GM18519 (cell line): ENCODE measurements at regions not wholly inside any gene's neighbourhood (a gene's known extent, or its start where the extent isn't known, plus 50 kb on each side); places are given as distances from the start of the nearest gene placed in this dataset.
"Not testable (repeated sequence)": the region's sequence is repeated elsewhere in the genome, so short reads cannot be mapped to it uniquely, and the experiment has no call there.

Source experiments
- ATAC-seq: cut with Tn5 transposase; IDR thresholded peaks from one replicate; pipeline ENCODE4 v1.9.1; 2021; ENCODE audit warnings: mild to moderate bottlenecking, moderate library complexity; ENCODE audit not compliant: unreplicated experiment, low FRiP score

- ATAC-seq: not testable (repeated sequence)
These were observed 51.6 kb upstream of the APOD start for GRCh38 chr3:195635262-195635873.

GRCh38 chr3:195634426-195635261 is 50.9 kb upstream of the APOD start:
- peak; percentile 88 for ATAC-seq
